NCI-H128 (cell line): ENCODE measurements at regions not wholly inside any gene's neighbourhood (a gene's known extent, or its start where the extent isn't known, plus 50 kb on each side); places are given as distances from the start of the nearest gene placed in this dataset.
"Not testable (repeated sequence)": the region's sequence is repeated elsewhere in the genome, so short reads cannot be mapped to it uniquely, and the experiment has no call there.

Experiments
- DNase-seq: peaks from one replicate; lab custom pipeline; 2025; ENCODE audit not compliant: unreplicated experiment; lab: John Stamatoyannopoulos, UW

GRCh38 chr10:21463436-21463835 lies 62.0 kb downstream of the SKIDA1 start:
- DNase-seq = no peak

- no peak for DNase-seq
These were observed 67.2 kb downstream of the SKIDA1 start for GRCh38 chr10:21458126-21458871.

GRCh38 chr10:21456160-21456559 lies 69.3 kb downstream of the SKIDA1 start:
- no peak for DNase-seq

- DNase-seq = no peak
These were observed 73.3 kb downstream of the SKIDA1 start for GRCh38 chr10:21452203-21452602.

GRCh38 chr10:21449288-21449966 lies 76.1 kb downstream of the SKIDA1 start:
- no peak for DNase-seq

DNA sequence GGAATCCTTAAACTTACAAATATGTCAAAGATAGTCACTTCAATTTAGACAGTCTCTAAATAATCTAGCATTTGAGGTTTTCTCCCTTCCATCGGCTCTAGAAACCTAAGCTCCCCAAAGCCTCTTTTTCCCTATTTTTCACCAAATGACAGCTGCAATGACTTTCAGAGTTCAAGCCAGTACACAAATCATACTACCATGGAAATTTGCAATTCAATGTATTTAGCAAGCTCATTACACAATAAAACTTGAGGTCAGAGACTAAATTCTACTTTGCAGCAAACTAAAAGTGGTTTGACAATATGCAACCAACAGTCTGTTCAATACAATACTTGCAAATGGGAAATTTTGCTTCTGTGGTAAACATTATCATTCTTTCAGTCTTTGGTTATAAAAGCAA lies 80.3 kb downstream of the SKIDA1 start:
- no peak for DNase-seq

DNA sequence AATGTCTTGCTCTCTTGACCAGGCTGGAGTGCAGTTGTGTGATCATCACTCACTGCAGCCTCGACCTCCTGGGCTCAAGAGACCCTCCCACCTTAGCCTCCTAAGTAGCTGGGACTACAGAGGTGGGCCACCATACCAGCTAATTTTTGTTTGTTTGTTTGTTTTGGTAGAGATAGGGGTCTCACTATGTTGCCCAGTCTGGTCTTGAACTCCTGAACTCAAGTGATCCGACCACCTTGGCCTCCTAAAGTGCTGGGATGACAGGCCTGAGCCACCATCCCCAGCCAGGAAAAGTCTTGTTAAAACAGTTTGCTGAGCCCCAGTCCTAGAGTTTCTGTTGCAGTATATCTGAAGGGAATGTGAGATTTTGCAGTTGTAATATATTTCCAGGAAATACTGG lies 83.9 kb downstream of the SKIDA1 start:
- DNase-seq = no peak

DNA sequence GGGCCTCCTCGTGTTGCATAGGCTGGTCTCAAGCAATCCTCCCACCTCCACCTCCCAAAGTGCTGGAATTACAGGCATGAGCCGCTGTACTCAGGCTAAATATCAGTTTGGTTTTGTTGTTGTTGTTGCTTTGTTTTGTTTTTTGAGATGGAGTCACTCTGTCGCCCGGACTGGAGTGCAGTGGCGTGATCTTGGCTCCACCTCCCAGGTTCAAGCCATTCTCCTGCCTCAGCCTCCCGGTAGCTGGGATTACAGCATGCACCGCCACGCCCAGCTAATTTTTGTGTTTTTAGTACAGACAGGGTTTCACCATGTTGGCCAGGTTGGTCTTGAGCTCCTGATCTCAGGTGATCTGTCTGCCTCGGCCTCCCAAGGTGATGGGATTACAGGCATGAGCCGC lies 86.6 kb downstream of the SKIDA1 start:
- DNase-seq = not testable (repeated sequence)

GRCh38 chr10:21437770-21438382 lies 87.6 kb downstream of the SKIDA1 start:
- no peak for DNase-seq

- DNase-seq = no peak
These were observed 93.2 kb downstream of the SKIDA1 start for GRCh38 chr10:21432266-21432665.

- DNase-seq = no peak
These were observed 93.7 kb downstream of the SKIDA1 start for GRCh38 chr10:21431799-21432198.

DNA sequence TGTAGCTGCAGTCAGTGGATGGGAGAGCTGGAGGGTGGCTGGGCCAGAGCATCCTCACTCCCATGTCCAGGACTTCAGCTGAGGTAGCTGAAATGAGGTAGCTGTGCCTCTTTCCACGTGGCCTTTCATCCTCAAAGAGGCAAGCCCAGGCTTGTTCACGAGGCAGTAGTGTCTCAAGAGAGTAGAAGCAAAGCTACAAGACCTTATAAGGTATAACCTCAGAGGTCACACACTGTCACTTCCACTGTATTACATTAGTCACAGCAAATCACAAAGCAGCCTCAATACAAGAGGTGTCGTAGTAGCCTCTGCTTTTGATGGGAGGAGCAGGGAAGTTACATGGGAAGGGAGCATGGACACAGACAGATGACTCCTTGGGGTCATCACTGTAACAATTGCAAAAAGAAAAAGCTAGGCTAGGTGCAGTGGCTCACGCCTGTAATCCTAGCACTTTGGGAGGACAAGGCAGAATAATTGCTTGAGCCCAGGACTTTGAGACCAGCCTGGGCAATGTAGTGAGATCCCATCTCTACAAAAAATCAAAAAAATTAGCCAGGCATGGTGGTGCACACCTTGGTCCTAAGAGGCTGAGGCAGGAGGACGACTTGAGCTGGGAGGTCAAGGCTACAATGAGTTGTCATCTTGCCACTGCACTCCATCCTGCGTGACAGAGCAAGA lies 97.5 kb downstream of the SKIDA1 start:
- DNase-seq = no peak

DNA sequence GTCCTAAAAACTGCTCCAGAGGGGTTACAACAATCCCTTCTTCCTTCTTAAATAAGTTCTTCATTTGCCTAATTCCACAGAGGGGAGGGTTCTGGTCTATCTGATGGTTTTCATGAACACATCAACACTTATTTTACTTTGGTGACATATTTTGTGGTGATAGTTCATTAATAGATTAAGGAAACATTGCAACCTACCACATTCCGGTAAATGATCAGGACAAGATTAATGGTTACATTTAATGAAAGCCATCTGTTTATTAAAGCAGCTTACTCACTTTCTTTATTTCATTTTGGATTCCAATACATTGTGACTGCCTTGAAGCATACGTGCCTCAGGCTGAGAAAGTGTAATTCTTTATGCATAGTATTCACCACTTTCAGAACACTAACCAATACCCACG lies 101.0 kb downstream of the SKIDA1 start:
- DNase-seq = no peak

- DNase-seq = no peak
These were observed 101.6 kb downstream of the SKIDA1 start for GRCh38 chr10:21423850-21424249.

GRCh38 chr10:21423338-21423737 lies 102.1 kb downstream of the SKIDA1 start:
- no peak for DNase-seq

GRCh38 chr10:21421794-21422193 lies 103.7 kb downstream of the SKIDA1 start:
- no peak for DNase-seq

- no peak for DNase-seq
These were observed 104.5 kb downstream of the SKIDA1 start for GRCh38 chr10:21421016-21421415.

GRCh38 chr10:21418981-21419576 lies 106.4 kb downstream of the SKIDA1 start:
- not testable (repeated sequence) for DNase-seq

GRCh38 chr10:21417172-21417712 lies 108.2 kb downstream of the SKIDA1 start:
- no peak for DNase-seq

DNA sequence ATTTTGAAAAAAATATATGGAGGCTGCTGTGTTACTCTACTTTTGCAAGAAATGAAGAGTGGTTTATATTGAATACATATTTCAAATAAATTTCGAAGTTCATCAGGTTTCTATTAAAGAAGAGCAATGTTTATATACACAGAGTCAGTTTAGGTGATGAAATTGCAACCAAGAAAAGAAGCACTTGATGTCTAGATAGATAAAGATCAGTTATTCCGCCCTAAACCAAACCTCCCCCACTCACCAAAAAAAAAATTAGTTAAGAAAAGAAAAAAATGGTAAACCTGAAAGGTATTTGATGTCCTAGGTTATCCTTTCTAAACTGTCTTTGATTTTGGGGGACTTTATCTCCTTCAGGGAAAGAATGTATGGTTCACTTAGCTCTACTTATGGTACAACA lies 111.8 kb downstream of the SKIDA1 start:
- DNase-seq = no peak

- DNase-seq = no peak
These were observed 112.2 kb downstream of the SKIDA1 start for GRCh38 chr10:21413268-21413667.
